SH-SY5Y (cell line): ENCODE measurements at regions not wholly inside any gene's neighbourhood (a gene's known extent, or its start where the extent isn't known, plus 50 kb on each side); places are given as distances from the start of the nearest gene placed in this dataset.

Experiments used
- GATA2 ChIP-seq: IDR thresholded peaks from 2 replicates; pipeline ENCODE4 v1.6.1; 2011; ENCODE audit warnings: mild to moderate bottlenecking, low read depth, low read length
- GATA3 ChIP-seq: IDR thresholded peaks from 2 replicates; pipeline ENCODE4 v1.6.1; 2011; ENCODE audit warnings: low read depth, mild to moderate bottlenecking, low read length, moderate library complexity

GRCh38 chr2:146259816-146260215, 1585.0 kb upstream of the ACVR2A start:
- TF ChIP-seq GATA3 (no peak), GATA2 (no peak)
